GM23338 (cell line): ENCODE measurements at regions not wholly inside any gene's neighbourhood (a gene's known extent, or its start where the extent isn't known, plus 50 kb on each side); places are given as distances from the start of the nearest gene placed in this dataset.

Experiments used
- ATAC-seq: fragments of 200-7000 bp; cut with Tn5 transposase; 3 replicates; pipeline ENCODE4 v1.9.1; 2020
- DNase-seq: peaks from one replicate; pipeline ENCODE4 v3.0.0-alpha.2; 2015; ENCODE audit warnings: low spot score
- H2AFZ ChIP-seq: fragments of 200-600 bp; sonication (generic); 2 replicates; pipeline ENCODE4 v1.8.0; 2016; ENCODE audit warnings: antibody characterized with exemption, mild to moderate bottlenecking, moderate library complexity
- H3F3A ChIP-seq: fragments of 200-600 bp; sonication (generic); replicated peaks from 2 replicates; pipeline ENCODE4 v1.8.0; 2017; ENCODE audit warnings: antibody characterized with exemption, mixed run types, low read depth
- H3K27ac ChIP-seq: fragments of 200-600 bp; sonication (generic); 2 replicates; pipeline ENCODE4 v1.6.1; 2016; ENCODE audit warnings: low read depth
- H3K27me3 ChIP-seq: fragments of 200-600 bp; sonication (generic); 2 replicates; pipeline ENCODE4 v1.8.0; 2016; ENCODE audit warnings: mild to moderate bottlenecking, mixed run types, moderate library complexity; ENCODE audit not compliant: insufficient read depth
- H3K36me3 ChIP-seq: fragments of 200-600 bp; sonication (generic); 2 replicates; pipeline ENCODE4 v1.8.0; 2016; ENCODE audit warnings: mild to moderate bottlenecking; ENCODE audit not compliant: insufficient read depth
- H3K4me1 ChIP-seq: fragments of 200-600 bp; sonication (generic); 2 replicates; pipeline ENCODE4 v1.8.0; 2016; ENCODE audit warnings: mild to moderate bottlenecking, moderate library complexity; ENCODE audit not compliant: insufficient read depth
- H3K4me2 ChIP-seq: fragments of 200-600 bp; sonication (generic); 2 replicates; pipeline ENCODE4 v1.7.1; 2017; ENCODE audit warnings: mixed run types
- H3K4me3 ChIP-seq: fragments of 200-600 bp; sonication (generic); 2 replicates; pipeline ENCODE4 v1.6.1; 2016; ENCODE audit warnings: mixed run types
- H3K79me2 ChIP-seq: fragments of 200-600 bp; sonication (generic); replicated peaks from 2 replicates; pipeline ENCODE4 v1.8.0; 2017; ENCODE audit warnings: mild to moderate bottlenecking; ENCODE audit not compliant: insufficient read depth
- H3K9me2 ChIP-seq: fragments of 200-600 bp; sonication (generic); 2 replicates; pipeline ENCODE4 v1.8.0; 2017; ENCODE audit not compliant: insufficient read depth
- H4K20me1 ChIP-seq: fragments of 200-600 bp; sonication (generic); replicated peaks from 2 replicates; pipeline ENCODE4 v1.8.0; 2017; ENCODE audit warnings: mild to moderate bottlenecking; ENCODE audit not compliant: insufficient read depth
- H3K27ac Mint-ChIP-seq: 2 replicates; pipeline ENCODE4 v1.8.0; 2020; ENCODE audit warnings: inconsistent platforms, mild to moderate bottlenecking, moderate library complexity, mixed read lengths
- H3K27me3 Mint-ChIP-seq: 3 replicates; pipeline ENCODE4 v1.8.0; 2022; ENCODE audit warnings: low read depth, mild to moderate bottlenecking, moderate library complexity, mixed read lengths, inconsistent platforms; ENCODE audit not compliant: insufficient read depth, poor library complexity
- H3K36me3 Mint-ChIP-seq: 3 replicates; pipeline ENCODE4 v1.8.0; 2021; ENCODE audit warnings: low read depth, mild to moderate bottlenecking, inconsistent platforms, moderate library complexity, mixed read lengths
- H3K4me1 Mint-ChIP-seq: 3 replicates; pipeline ENCODE4 v1.8.0; 2020; ENCODE audit warnings: mild to moderate bottlenecking, inconsistent platforms, mixed read lengths
- H3K4me3 Mint-ChIP-seq: 3 replicates; pipeline ENCODE4 v1.8.0; 2021; ENCODE audit warnings: moderate library complexity, mild to moderate bottlenecking, inconsistent platforms, mixed read lengths
- H3K9me3 Mint-ChIP-seq: 3 replicates; pipeline ENCODE4 v1.8.0; 2020; ENCODE audit warnings: moderate library complexity, mild to moderate bottlenecking, inconsistent platforms, mixed read lengths
- CREB1 ChIP-seq: fragments of 250-450 bp; sonication (Bioruptor Pico); IDR thresholded peaks from 2 replicates; pipeline ENCODE4 v1.5.0; 2020; ENCODE audit warnings: low read depth, mild to moderate bottlenecking, moderate library complexity
- EZH2 ChIP-seq: fragments of 200-600 bp; sonication (generic); IDR thresholded peaks from one replicate; pipeline ENCODE4 v1.8.0; 2017; ENCODE audit warnings: antibody characterized with exemption, mild to moderate bottlenecking, low read depth; ENCODE audit not compliant: unreplicated experiment
- JUNB ChIP-seq: IDR thresholded peaks from one replicate; pipeline ENCODE4 v1.6.1; 2016; ENCODE audit warnings: antibody characterized with exemption; ENCODE audit not compliant: unreplicated experiment
- ZNF114 ChIP-seq: fragments of 250-450 bp; sonication (Bioruptor Pico); IDR thresholded peaks from 2 replicates; pipeline ENCODE4 v1.5.0; 2020; ENCODE audit warnings: mild to moderate bottlenecking, moderate library complexity
- ZNF331 ChIP-seq: fragments of 250-450 bp; sonication (Bioruptor Pico); IDR thresholded peaks from 2 replicates; pipeline ENCODE4 v1.5.0; 2020; ENCODE audit warnings: low read depth, mild to moderate bottlenecking, moderate library complexity
- ZNF462 ChIP-seq: fragments of 250-450 bp; sonication (Bioruptor Pico); IDR thresholded peaks from 2 replicates; pipeline ENCODE4 v1.5.0; 2020; ENCODE audit warnings: mild to moderate bottlenecking, moderate library complexity
- TF ChIP-seq, protein P1 (sequence below), 2 experiments: fragments of 200-600 bp in 1 of 2; sonication (generic) in 1 of 2; conservative IDR thresholded peaks; 2 replicates each; pipeline versions ENCODE4 v1.5.1 to v1.6.1; 2016 to 2017; ENCODE audit warnings: antibody characterized with exemption in 2 of 2, low read depth in 2 of 2, mild to moderate bottlenecking in 2 of 2, moderate library complexity in 1 of 2

DNA sequence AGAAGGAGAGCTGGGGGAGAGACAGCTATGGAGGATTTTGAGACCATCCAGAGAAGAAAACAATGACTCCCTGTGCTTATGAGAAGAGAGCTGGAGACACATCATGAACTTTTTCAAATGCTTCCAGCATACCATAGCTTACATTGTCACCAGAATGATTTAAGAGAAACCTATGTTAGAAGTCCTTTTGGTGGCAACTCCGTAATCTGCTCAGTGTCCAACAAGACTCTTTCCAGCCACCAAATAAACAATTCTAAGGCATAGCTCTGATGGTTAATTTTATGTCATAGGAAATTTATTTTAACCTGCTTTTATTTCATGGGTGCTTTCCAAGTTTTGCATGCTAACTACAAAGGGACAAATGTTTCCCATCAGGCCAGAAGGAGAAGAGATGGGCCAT, 200.3 kb upstream of the MCTP2 start:
- DNase-seq (no peak), ATAC-seq (no peak)
- no peak overlapping the region for H3K4me3 Mint-ChIP-seq
- H3K4me3 ChIP-seq, result no peak overlapping the region
- no peaks in the 10 kb centered on the region for H3K36me3 Mint-ChIP-seq
- H3K9me2 ChIP-seq, result no peaks in the 10 kb centered on the region
- no peak overlapping the region for H3K27ac Mint-ChIP-seq
- no peak overlapping the region for H3K27ac ChIP-seq
- 0 out of 3 replicates have a peak, but pooled peaks cover 2% of the 10 kb centered on the region for H3K4me1 Mint-ChIP-seq
- no peaks in the 10 kb centered on the region for H3F3A ChIP-seq
- TF ChIP-seq, protein P1, sequence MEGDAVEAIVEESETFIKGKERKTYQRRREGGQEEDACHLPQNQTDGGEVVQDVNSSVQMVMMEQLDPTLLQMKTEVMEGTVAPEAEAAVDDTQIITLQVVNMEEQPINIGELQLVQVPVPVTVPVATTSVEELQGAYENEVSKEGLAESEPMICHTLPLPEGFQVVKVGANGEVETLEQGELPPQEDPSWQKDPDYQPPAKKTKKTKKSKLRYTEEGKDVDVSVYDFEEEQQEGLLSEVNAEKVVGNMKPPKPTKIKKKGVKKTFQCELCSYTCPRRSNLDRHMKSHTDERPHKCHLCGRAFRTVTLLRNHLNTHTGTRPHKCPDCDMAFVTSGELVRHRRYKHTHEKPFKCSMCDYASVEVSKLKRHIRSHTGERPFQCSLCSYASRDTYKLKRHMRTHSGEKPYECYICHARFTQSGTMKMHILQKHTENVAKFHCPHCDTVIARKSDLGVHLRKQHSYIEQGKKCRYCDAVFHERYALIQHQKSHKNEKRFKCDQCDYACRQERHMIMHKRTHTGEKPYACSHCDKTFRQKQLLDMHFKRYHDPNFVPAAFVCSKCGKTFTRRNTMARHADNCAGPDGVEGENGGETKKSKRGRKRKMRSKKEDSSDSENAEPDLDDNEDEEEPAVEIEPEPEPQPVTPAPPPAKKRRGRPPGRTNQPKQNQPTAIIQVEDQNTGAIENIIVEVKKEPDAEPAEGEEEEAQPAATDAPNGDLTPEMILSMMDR (conservative IDR thresholded peaks at IDR 0.05; ENCODE audit: low read depth in 2 of 2), result no peak
- TF ChIP-seq CREB1 (no peak), ZNF462 (CRISPR knock-in tag) (no peak), EZH2 (no peak), ZNF331 (no peak), ZNF114 (CRISPR knock-in tag) (no peak), JUNB (no peak)
- H2AFZ ChIP-seq, result no peak overlapping the region
- H3K4me2 ChIP-seq, result no peak overlapping the region
- no peaks in the 10 kb centered on the region for H3K36me3 ChIP-seq
- no peaks in the 10 kb centered on the region for H3K79me2 ChIP-seq
- no peaks in the 10 kb centered on the region for H4K20me1 ChIP-seq
- H3K27me3 ChIP-seq, result no peaks in the 10 kb centered on the region
- no peaks in the 10 kb centered on the region for H3K9me3 Mint-ChIP-seq
- no peaks in the 10 kb centered on the region for H3K4me1 ChIP-seq
- peaks cover 2% of the 10 kb centered on the region for H3K27me3 Mint-ChIP-seq
